Stimulated activated CD4-positive, alpha-beta T cell treated with anti-CD3 and anti-CD28 coated beads, Interleukin-4, amount 100 ng/mL, for 4 hours (primary cell): ENCODE measurements at regions not wholly inside any gene's neighbourhood (a gene's known extent, or its start where the extent isn't known, plus 50 kb on each side); places are given as distances from the start of the nearest gene placed in this dataset.
"Not testable (repeated sequence)": the region's sequence is repeated elsewhere in the genome, so short reads cannot be mapped to it uniquely, and the experiment has no call there.

ENCODE experiments used
- DNase-seq, 2 experiments: peaks; one replicate each; pipeline ENCODE4 v3.0.0-alpha.2; 2020

DNA sequence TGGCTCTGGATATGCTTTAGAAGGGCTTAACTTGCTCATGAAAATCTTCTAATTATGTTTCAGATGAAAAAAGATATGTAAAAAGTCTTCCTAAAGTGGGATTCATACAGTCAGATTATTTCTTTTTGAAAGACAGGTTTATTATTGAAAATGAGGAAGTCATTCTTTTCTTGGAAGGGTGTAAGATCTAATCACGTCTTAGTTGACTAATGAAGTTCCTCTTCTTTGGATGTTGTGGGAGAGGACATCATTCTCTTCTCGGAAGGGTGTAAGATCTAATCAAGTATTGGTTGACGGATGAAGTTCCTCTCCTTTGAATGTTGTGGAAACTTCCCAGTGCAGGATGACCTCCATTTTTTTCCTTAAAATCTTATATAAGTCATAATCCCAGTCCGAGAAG, 74.9 kb downstream of the ALG10 start:
- no peak for DNase-seq

DNA sequence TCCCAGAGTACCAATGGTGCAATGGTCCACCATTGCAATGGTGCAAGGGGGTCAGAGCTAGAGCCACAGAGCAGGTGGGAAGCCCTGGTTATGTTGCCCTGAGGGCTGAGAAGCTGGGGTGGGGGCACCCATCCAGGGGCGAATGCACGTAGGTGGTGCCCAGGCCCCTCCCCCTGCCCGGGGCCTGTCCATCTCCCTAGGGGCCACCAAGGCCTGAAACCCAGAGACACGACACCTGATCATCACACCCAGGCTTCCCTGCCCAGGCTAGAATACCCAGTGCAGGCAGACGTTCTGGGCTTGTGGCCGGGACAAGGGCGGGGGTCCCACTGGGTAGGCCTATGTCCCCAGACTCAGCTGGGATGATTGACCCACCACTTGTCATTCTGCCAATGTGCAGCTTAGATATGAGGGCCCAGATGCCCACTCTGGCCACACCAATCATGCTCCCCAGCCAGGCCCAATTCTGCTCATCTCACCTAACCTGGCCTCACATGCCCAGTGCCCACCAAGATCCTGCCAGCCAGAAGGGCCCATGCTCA, 83.2 kb downstream of the ALG10 start:
- no peak for DNase-seq

DNA sequence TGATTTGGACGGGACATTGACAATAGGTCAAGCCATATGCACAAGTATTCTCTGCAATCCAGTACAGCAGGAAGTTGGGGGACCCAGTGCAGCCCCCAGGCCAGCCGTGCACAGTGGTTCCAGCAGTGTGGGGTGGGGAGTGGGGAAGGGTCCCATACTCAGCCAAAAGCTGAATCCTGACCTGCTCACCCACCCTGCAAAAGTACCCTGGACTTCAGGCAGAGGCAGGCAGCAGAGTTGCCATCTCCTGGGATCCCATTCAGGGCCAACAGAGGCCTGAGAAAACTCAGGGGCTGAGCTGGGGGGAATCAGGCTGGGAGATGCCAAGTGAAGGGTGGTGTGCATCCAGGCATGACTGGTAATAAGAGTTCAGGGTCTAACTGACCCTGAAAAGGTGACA, 83.9 kb downstream of the ALG10 start:
- no peak for DNase-seq

DNA sequence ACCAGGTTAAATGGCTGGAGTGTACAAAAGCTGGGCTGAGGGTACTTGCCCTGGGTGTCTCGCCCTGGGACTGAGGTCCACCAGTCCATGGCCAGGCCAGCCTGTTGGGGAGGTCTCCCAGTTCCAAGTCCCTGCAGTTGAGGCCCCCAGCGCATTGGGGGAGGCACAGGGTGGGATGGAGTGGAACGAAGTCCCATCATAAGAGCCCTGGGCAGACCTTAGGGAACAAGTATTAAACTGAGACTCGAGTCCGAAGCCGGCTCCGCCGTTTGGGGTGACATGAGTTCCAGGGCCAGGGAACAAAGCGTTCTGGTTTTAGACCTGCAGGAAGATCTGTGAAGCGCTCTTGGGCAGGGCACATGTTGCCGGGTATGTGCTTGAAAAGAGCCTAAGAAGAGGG, 84.7 kb downstream of the ALG10 start:
- no peak for DNase-seq

DNA sequence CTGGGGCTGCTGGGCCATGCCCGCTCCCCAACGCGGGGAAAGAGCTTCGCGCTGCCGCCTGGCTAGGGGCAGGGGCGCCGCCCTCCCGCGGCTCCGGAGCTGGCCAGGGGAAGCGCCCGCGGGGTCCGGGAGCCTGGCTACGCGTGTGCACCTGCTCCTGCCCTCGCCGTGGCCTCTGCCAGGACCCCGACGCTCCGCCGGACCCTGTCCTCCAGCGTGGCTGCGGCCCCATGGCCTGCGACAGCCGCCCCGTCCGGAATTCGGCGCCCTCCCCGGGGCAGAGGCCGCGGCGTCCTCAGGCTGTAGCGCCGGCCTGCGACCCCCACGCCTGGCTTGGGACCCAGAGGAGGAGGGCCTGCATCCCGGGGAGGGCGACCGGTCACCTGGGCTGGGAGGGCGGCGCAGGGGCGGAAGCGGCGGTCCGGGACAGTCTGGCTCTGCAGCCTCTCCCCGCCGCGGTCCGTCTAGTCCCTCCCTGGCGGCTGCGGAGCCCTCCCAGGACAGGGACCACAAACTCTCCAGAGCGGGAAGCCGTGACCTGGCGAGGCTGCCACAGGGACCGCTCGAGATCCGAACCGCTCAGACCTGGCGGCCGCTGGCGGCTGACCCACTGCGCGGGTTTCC, 85.6 kb downstream of the ALG10 start:
- no peak for DNase-seq

DNA sequence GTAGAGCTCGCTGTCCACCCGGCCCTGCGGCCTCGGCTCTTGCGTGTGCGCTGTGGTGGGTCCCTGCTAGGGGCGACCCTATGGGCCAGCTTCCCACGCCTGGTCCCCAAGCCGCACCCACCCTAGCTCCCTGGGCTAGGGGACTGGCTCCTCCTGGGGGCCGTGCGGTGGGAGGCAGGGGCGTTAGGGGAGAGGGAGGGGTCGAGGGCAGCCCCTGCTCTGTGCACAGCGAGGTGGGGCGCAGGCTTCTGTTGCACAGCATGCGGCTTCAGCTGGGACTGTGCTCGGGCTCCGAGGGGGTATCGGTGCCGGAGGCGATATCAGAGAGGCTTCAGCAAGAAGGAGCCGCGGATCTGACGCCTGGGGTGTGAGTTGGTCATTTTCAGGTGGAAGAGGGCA, 86.1 kb downstream of the ALG10 start:
- DNase-seq: no peak

DNA sequence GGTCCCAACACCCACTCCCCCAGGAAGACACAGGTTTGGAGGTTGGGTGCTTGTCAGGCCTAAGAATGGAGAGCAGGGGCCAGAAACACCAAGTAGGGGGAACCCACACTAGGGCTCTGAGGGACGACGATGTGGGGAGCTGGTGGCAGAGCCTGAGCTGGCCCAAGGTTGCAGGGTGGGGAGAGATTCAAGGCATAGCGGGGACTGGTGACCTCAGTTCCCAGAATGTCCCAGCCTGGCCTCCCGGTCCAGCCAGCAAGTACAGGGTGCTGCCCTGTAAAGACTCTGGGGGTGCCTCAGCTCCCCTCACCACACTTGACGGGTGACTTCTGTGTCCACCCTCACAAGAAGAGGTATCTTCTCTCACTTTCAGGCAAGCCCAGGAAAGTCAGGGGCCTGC, 86.7 kb downstream of the ALG10 start:
- no peak for DNase-seq

DNA sequence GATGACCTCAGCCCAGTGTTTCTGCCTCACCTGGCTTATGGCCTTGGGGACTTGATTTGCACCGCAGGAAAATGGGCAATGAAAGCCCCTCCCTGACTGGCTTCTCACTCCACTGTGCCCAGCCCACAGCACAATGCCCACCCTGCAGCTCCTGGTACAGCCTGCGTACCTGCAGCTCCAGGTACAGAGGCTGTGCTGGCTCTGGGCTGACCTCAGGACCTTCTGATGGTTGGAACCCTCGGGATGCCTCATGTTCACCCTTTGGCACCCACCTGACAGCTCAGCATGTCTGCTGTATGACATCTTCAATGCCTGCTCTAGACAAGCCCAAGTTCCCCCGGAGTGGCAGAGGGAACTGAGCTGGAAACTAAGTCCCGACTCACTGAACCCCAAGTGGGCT, 87.1 kb downstream of the ALG10 start:
- no peak for DNase-seq

DNA sequence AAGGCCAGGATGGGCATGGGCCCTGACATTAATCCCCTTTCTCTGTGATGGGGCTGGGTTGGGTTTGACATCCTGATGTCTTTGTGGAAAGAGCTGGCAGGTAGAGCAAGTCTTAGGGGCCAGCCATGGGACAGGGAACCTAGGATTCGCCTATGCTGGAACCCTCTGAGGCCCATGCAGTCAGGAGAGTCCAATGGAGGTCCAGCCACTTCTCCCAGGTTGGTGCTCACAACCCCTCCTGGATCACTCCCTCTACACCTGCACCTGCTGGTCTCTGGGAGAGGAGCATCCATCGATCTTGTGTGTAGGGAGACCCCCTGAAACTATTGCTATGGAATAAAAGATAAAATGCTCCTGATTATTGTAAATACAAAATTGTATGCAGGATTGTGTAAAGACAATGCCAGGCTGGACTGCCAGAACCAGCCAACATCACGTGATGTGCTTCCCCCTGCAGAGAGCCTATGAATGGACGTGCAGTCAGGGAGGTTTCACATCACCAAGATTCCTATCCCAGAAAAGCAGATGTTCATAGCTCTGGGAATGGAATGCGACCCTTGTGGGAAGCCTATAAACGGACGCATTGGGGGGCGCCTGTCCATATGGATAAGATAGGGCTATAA, 87.7 kb downstream of the ALG10 start:
- not testable (repeated sequence) for DNase-seq

DNA sequence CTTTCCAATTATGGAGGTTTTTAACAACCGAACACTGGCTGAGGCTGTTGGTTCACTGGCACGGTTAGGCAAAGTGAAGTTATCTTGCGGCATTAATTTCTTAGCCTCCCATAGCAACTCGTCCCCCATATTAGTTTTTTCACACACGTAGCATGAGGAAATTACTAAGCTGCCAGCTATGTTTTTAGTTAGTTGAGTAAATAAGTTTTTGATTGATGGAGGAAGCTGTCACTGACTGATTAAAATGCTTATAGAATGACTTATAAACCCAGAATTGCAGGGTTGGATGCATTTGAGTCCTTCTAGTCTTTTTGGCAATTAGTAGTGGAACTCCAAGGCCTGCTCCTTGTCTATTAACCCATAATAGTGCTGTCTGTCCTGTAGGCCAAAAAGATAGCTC, 97.1 kb downstream of the ALG10 start:
- DNase-seq: no peak

DNA sequence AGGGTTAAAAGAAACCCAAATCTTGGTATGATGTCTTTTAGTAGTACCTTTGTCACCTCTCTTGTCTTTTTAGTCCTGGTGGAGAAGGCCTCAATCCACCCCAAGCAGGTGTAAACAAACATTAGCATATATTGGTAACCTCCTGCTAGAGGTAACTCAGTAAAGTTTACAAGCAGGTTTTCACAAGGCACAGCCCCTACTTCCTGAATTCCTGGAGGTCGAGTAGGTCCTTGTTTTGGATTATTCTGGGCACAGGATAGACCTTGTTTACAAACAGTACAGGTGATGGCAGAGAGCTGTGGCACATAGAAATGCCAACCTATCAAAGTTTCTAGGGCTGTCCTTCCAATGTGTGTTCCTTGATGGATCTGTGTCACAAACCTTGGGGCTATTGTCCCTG, 99.1 kb downstream of the ALG10 start:
- DNase-seq: no peak

DNA sequence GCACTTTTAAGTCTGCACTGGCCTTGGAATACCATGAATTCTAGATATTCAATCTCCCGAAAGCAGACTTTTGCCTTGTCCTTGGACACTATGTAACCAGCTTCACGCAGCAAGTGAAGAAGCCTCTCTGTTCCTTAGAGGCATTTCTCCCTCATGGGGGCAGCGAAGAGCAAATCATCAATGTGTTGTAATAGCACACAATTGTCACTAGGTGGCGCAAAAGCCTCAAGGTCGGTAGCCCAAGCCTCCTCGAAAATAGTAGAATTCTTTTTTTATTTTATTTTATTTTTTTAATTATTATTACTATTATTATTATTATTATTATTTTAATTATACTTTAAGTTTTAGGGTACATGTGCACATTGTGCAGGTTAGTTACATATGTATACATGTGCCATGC, 100.8 kb downstream of the ALG10 start:
- DNase-seq: peak; percentile 14 to 31

DNA sequence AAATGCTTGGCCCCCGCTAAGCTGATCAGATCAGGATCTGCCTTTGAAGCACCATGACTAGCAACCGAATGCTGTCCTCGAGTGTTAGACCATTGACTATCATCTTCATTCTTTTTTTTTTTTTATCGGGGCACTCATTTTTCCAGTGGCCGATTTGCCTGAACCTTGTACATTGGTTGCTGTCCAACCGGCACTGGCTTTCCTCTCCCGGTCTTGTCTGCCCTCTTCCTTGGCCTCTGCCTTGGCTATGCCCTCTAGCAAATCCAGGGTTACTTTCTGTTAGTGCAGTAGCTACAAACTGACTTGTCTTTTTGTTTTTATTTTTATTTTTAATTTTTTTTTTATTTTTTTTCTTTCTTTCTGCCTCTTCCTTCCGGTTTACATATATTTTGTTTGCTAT, 102.3 kb downstream of the ALG10 start:
- no peak for DNase-seq

DNA sequence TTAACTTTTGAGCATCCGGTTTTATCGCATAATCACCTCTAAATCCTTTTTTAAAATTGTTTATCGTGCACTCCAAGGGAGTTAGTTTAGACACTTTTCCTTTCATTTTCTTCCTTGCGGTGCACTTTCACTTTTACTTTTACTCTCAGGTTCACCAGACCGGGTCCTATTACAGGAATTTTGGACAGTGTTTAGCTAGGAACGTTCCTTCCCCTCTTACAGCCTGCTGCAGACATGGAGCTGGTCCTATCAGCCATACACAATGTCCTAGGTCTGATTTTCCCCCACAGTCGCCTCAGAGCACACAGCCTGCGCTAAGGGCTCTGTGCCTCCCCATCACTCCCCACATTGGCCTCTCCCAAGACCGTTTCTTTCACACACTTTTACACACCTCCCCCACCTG, 103.9 kb downstream of the ALG10 start:
- no peak for DNase-seq

DNA sequence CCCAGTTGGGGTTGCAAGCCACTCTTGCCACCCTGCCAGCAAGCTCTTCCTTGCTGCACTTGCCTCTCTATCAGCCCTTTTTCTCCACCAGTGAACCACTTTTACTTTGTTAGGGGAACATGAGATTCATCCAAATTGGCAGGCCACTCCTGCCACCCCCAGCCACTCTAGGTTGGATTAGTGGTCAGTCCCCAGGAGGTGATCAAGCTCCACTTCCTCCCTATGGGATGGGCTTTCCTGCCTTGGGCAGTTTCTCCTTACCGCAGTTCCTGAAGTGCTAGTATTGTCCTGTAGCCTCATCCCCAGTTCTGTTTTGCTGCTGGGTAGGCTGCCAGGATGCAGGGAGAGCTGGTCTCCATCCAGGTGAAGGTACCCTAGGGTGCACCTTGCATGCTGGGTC, 104.5 kb downstream of the ALG10 start:
- DNase-seq: no peak

DNA sequence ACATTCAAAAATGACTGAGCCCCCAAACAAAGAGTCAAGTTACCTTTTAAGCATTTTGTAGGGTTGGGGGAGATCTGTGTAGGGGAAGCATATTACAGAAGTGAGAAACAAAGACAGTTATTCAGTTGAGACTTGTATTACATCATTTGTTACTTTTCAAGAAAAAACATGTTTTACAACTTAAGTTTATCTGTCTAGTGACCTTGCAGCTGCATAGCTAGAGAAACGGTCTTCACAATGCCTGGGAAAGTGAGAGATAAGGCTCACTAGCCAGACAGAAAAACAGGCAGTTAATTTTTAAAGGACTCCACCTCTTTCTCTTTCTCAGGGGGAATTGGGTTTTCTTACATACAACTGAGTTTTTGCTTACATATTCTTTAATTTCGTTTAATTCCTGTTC, 105.1 kb downstream of the ALG10 start:
- not testable (repeated sequence) for DNase-seq

DNA sequence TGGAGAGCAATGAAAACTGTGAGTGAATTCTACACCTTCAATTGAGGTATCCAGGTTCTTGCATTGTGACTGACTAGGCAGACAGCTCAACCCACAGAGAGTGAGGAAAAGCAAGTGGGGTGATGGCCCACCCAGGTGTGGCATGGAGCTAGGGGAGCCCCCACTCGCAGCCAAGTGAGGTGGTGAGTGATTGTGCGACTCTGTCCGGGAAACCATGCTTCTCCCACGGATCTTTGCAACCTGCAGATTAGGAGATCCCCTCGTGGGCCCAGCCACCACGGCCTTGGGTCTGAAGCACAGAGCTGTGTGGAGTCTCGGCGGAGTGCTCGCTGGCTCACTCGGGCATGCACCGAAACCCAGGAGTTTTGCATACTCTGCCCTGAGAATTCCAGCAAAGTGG, 120.1 kb downstream of the ALG10 start:
- DNase-seq: no peak

DNA sequence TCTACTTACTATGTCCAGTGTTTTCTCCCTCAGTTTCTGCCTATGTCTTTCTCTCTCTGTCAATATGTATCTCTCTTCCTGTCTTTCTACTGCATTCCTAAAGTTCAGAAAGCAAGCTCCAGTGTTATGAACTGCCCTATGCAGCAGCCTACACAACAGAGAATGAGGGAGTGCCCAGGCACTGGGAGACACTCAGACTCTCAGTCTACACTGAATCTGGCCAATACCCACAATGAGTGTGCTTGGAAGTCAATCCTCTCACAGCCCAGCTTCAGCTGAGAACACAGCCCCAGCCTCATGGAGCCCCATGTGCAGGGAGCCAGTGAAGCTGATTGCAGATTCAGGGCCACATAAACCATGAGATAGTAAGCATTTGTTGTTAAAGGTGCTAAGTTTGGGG, 128.7 kb downstream of the ALG10 start:
- no peak for DNase-seq

DNA sequence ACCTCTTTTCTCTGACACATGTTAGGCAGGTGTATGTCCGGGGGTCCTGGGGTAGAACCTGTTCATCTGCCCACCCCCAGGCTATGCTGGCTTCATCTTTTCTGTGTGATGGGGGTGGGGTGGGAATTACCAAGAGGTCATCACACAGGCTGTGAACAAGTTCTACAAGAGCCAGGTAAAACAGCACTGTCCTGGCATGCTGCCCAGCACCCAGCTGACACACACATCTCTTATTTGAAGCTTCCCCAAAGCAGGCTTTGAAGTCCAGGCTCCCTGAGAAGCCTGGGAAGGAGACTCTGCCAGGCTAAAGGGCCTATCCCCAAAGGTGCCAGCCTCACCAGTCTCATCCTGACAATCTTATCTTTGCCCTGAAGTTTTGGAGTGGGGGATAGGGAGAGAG, 141.1 kb downstream of the ALG10 start:
- no peak for DNase-seq

DNA sequence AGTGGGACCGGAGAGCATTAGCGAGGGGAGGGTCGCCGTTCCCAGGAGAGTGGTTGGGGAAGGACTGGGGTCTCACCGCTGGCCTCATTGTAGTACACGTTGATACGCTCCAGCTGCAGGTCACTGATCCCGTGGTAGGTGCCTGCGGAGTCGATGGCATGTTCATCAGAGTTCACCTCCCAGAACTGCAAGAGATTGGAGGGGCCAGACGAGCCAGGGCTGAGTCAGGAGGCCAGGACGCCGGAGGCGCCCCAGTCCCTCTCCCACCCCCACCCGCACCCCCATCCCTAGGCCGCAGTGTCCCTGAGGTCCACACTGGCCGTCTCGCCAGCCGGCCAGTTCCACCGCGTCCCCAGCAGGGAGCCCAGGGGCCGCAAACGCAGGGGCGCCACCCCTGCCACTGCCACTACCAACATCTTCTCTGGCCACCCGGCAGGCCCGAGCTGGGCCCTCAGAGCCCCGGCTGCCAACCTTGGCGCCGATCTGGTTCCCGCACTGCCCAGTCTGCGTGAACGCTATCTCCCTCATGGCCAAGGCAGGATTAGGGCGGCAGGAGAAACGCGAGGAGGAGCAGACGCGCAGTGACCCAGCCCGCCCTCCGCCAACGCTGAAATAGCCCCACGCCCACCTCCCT, 144.2 kb downstream of the ALG10 start:
- no peak for DNase-seq

DNA sequence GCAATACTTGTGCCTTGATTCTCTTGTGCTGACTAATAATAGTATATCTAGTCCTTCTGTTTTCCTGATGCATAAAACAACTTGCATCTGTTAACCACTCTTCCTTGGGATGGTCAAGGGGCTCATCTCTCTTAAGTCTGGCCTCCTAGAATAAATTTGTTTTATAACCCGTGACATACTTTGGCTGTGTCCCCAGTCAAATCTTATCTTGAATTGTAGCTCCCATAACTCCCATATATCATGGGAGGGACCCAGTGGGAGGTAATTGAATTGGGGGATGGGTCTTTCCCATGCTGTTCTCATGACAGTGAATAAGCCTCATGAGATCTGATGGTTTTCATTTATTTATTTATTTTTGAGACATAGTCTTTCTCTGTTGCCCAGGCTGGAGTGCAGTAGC, 146.2 kb downstream of the ALG10 start:
- DNase-seq: not testable (repeated sequence)

DNA sequence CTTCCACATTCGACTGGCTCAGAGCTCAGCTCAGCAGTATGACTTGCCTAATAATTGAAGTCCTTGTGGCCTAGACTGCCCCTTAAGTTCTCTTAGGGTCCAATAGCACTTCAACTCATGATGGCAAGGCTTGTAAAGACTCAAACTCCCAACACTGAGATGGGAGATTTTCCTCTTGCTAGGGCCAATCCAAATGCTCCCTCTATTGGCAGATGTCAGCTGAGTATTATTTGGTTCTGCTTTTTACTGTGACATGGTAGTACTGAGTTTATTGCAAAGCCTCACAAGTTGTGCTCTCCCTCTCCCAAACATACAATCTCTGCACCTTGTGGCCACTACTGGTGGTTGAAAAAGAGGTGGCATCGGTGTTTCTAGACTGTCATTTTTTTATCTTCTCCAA, 164.2 kb downstream of the ALG10 start:
- DNase-seq: no peak

DNA sequence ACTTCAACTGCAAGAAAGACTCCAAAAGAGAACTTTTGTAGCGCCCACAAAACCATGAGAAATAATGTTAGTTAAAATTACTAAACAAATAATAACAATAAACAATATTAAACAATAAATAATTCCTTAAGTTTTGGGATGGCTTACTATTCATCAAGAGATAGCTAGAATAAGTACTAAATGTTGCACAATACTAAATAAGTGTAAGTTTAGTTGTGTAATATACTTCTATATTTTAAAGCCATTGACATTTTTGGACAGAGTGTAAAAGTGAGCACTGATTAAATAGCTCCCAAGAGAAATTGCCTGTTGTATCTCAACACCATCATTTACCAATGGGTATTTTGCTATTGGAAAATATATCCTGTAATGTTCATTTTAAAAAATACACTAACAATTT, 166.7 kb downstream of the ALG10 start:
- DNase-seq: no peak

DNA sequence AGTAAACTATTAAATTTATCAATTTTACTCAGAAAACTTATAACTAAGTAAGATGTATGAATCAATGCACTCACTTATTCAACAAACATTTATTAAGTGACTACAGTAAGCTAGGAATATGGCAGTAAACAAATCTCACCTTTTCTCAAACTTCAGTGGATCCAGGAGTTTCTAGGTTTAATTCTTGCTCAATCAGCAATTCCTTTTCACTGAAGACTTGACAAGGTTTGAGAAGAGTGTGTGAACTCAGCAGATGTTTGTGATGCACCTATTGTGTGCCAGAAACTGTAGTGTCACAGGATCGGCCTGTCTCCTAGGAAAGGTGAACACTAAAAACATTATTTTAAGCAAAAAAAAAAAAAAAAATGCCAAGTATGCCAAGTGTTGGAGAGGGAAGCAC, 167.8 kb downstream of the ALG10 start:
- DNase-seq: no peak

DNA sequence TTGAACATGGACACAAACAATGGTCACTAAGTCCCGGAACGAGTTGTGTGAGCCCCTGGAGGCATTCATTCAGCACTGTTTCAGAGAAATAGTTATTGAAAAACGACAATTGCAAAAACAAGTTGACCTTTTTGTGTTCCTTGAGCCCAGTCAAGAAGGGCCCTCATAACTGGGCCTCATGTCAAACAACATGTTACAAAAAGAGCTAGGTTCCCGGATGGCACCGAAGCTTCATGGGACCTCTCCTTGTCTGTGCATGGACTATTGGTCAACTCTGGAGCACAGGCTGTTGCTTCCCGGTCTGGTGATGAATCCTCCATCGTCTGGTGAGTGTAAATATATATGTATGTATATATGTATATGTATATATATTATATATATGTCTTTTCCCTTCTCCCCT, 176.6 kb downstream of the ALG10 start:
- no peak for DNase-seq
